Panc1 (cell line): ENCODE measurements at regions not wholly inside any gene's neighbourhood (a gene's known extent, or its start where the extent isn't known, plus 50 kb on each side); places are given as distances from the start of the nearest gene placed in this dataset.

Source experiments
- ATAC-seq: fragments of 200-7000 bp; cut with Tn5 transposase; 2 replicates; pipeline ENCODE4 v1.9.1; 2020; ENCODE audit warnings: mild to moderate bottlenecking, moderate library complexity
- BruUV-seq: library from RNA; stranded (reverse); fragments of 400-500 nt; replicated peaks from 2 replicates; lab custom pipeline; 2021; lab: Mats Ljungman, UMichigan
- CTCF ChIA-PET: fragments of 300-600 bp; sonication (Branson Sonifier 250); formaldehyde crosslinking; loops from one replicate; lab custom pipeline; 2022; ENCODE audit warnings: antibody characterized with exemption; lab: Charles Lee
- POLR2A ChIA-PET: fragments of 300-600 bp; sonication (Branson Sonifier 250); formaldehyde crosslinking; loops from one replicate; lab custom pipeline; 2022; ENCODE audit warnings: antibody characterized with exemption; lab: Charles Lee
- DNase-seq: peaks from one replicate; pipeline ENCODE4 v3.0.0-alpha.2; 2010; ENCODE audit warnings: low read depth, low spot score
- H3K27ac ChIP-seq: 2 replicates; pipeline ENCODE4 v1.5.1; 2011; ENCODE audit warnings: mild to moderate bottlenecking, low read length, inconsistent platforms
- H3K27me3 ChIP-seq: fragments of 200-500 bp; sonication (Bioruptor generic); 2 replicates; pipeline ENCODE4 v1.6.0; 2014; ENCODE audit warnings: low read length, inconsistent platforms; ENCODE audit not compliant: control insufficient read depth, insufficient read depth
- H3K36me3 ChIP-seq: fragments of 200-500 bp; sonication (Bioruptor generic); 2 replicates; pipeline ENCODE4 v1.5.1; 2014; ENCODE audit warnings: inconsistent platforms, mild to moderate bottlenecking, low read length, moderate library complexity; ENCODE audit not compliant: control insufficient read depth, insufficient read depth
- H3K4me1 ChIP-seq: 2 replicates; pipeline ENCODE4 v1.5.1; 2011; ENCODE audit warnings: inconsistent platforms, mild to moderate bottlenecking, low read length, moderate library complexity; ENCODE audit not compliant: control insufficient read depth, insufficient read depth
- H3K4me3 ChIP-seq, 2 experiments: 2 replicates each; pipeline ENCODE4 v1.5.1; 2011 to 2012; ENCODE audit warnings: low read depth in 2 of 2, low read length in 2 of 2, mild to moderate bottlenecking in 2 of 2, inconsistent platforms in 1 of 2, moderate library complexity in 1 of 2
- H3K9me3 ChIP-seq: fragments of 200-500 bp; sonication (Bioruptor generic); 2 replicates; pipeline ENCODE4 v1.5.1; 2014; ENCODE audit warnings: low read depth, mild to moderate bottlenecking, inconsistent platforms, low read length, moderate library complexity; ENCODE audit not compliant: control insufficient read depth, insufficient read depth
- CTCF ChIP-seq: fragments of 450-650 bp; IDR thresholded peaks from 2 replicates; pipeline ENCODE4 v1.5.1; 2017; ENCODE audit warnings: mild to moderate bottlenecking
- POLR2AphosphoS5 ChIP-seq: IDR thresholded peaks from 2 replicates; pipeline ENCODE4 v1.6.1; 2012; ENCODE audit warnings: mild to moderate bottlenecking, low read depth, low read length, moderate library complexity
- REST ChIP-seq, 2 experiments: IDR thresholded peaks; 2 replicates each; pipeline ENCODE4 v1.6.1; 2011 to 2012; ENCODE audit warnings: low read depth in 2 of 2, control low read depth in 1 of 2, low read length in 1 of 2, mild to moderate bottlenecking in 1 of 2, moderate library complexity in 1 of 2; ENCODE audit not compliant: insufficient read depth in 1 of 2
- SIN3A ChIP-seq: IDR thresholded peaks from 2 replicates; pipeline ENCODE4 v1.6.1; 2012; ENCODE audit warnings: low read depth, mild to moderate bottlenecking, low read length, moderate library complexity, borderline replicate concordance; ENCODE audit not compliant: insufficient read depth
- TCF7L2 ChIP-seq: IDR thresholded peaks from 2 replicates; pipeline ENCODE4 v1.6.1; 2011; ENCODE audit warnings: mild to moderate bottlenecking, low read depth, low read length, inconsistent platforms
- in situ Hi-C: cut with HindIII; loops from 2 replicates; pipeline ENCODE4 v1.10.0; 2016; ENCODE audit warnings: low sequenced_read_pairs, low pct_unique_long_range_greater_than_20kb
- intact Hi-C: fragments of 100-400 bp; cut with micrococcal nuclease; formaldehyde crosslinking; loops from one replicate; pipeline ENCODE4 v1.10.0; 2022; ENCODE audit not compliant: unreplicated experiment

GRCh38 chr18:43866696-43867095 is 589.4 kb upstream of the SYT4 start:
- no TSS peak for BruUV-seq
- no peaks in the 10 kb centered on the region for H3K27me3 ChIP-seq
- H3K9me3 ChIP-seq = no peaks in the 10 kb centered on the region
- intact Hi-C loops = no loop called here
- ChIA-PET CTCF (no interaction called here), POLR2A (no interaction called here)
- TF ChIP-seq POLR2AphosphoS5 = no peak
- TF ChIP-seq SIN3A = no peak
- TF ChIP-seq TCF7L2 = no peak
- TF ChIP-seq CTCF = no peak
- DNase-seq (no peak), ATAC-seq (no peak)
- no peaks in the 10 kb centered on the region for H3K4me1 ChIP-seq
- in situ Hi-C loops = no loop called here
- H3K4me3 ChIP-seq = no peak overlapping the region
- H3K36me3 ChIP-seq = no peaks in the 10 kb centered on the region
- no peak overlapping the region for H3K27ac ChIP-seq

GRCh38 chr18:43868497-43868995 is 591.3 kb upstream of the SYT4 start:
- CTCF ChIA-PET = no interaction called here
- in situ Hi-C loops (no loop called here), intact Hi-C loops (no loop called here)

More at GRCh38 chr18:43868497-43868995, 591.3 kb upstream of the SYT4 start:
- ATAC-seq (no peak), DNase-seq (no peak)
- TF ChIP-seq REST (IDR thresholded peaks at IDR 0.05; ENCODE audit: insufficient read depth in 1 of 2, low read depth in 2 of 2, low read length in 1 of 2) (no peak), SIN3A (no peak), CTCF (no peak), TCF7L2 (no peak), POLR2AphosphoS5 (no peak)
- BruUV-seq = no TSS peak
- Histone ChIP-seq H3K27ac (no peak overlapping the region), H3K4me1 (no peaks in the 10 kb centered on the region), H3K36me3 (no peaks in the 10 kb centered on the region), H3K4me3 (no peak overlapping the region), H3K9me3 (no peaks in the 10 kb centered on the region), H3K27me3 (no peaks in the 10 kb centered on the region)
- POLR2A ChIA-PET = no interaction called here
